GM18861 (cell line): ENCODE measurements at regions not wholly inside any gene's neighbourhood (a gene's known extent, or its start where the extent isn't known, plus 50 kb on each side); places are given as distances from the start of the nearest gene placed in this dataset.

Experiments used
- ATAC-seq: cut with Tn5 transposase; IDR thresholded peaks from one replicate; pipeline ENCODE4 v1.9.1; 2021; ENCODE audit not compliant: unreplicated experiment

DNA sequence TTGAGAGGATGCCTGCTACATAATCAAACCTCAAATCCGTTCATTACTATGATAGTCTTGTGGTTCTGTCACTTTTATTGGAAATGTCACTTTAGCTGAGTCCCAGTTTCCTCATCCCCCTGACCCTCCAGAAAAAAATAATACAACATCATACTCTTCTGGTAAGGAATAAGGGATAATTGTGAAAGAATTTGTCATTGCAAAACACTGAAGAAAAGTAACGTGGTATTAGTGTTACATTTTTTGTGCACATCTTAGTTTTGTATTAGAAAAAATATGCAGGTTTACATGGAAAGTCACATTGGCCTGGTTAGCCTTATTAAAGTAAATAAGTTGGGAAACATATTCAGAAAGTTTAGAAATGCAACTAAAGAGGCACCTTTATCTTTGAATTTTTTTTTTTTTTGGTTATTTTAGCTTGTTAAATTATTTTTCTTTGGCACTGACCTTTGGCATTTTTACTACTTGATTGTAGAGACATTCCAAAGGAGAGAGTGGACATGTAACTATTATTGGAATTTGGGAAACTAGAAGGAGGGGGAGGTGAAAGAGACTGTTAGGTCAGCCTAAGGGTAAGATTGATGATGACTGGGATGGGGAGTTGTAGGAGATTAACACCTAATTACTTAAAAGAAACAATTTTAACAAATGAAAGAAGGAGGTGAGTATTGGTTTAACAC, 462.2 kb upstream of the RARB start:
- ATAC-seq = no peak

- ATAC-seq = no peak
These were observed 460.0 kb upstream of the RARB start for GRCh38 chr3:24968036-24968435.

- no peak for ATAC-seq
These were observed 455.6 kb upstream of the RARB start for GRCh38 chr3:24972491-24972890.

GRCh38 chr3:24981309-24981708, 446.8 kb upstream of the RARB start:
- no peak for ATAC-seq

- ATAC-seq = no peak
These were observed 446.1 kb upstream of the RARB start for GRCh38 chr3:24981924-24982323.

GRCh38 chr3:24985668-24986067, 442.4 kb upstream of the RARB start:
- no peak for ATAC-seq

DNA sequence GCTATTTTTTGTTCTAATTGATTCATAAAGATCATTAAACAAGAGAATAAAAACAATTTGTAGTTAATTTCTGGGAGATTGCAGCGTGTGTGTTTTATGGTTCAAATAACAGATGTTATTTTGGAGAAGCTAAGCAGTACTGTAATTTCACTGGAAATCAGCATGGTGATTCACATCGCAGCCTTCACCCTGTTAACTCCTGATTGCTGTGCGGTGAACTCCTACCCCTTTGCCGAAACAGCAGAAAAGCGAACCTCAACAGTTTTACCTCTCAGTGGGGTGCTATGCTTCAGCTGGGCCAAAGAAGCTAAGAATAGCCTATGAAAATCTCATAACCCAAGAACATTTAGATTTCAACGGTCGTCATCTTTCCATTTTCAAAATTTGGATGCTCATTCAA, 441.5 kb upstream of the RARB start:
- ATAC-seq = no peak

DNA sequence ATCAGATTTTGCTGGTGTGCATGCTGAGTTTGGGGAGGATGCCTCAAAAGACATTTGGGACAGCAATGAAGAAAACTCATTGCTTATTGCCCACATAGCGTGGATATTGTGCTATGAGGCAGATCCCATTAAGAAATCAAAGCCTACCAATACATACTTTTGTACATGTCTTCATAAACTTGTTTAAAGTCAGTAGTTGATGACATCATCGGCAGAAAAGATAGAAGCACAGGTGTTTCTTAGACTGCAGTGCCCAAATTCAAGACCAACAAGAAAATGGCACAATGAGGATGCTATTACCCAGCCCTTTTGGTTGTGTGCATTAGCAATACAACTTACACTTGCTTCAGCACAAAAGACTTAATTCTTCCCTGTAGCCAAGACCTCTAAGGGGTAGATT, 428.7 kb upstream of the RARB start:
- no peak for ATAC-seq

DNA sequence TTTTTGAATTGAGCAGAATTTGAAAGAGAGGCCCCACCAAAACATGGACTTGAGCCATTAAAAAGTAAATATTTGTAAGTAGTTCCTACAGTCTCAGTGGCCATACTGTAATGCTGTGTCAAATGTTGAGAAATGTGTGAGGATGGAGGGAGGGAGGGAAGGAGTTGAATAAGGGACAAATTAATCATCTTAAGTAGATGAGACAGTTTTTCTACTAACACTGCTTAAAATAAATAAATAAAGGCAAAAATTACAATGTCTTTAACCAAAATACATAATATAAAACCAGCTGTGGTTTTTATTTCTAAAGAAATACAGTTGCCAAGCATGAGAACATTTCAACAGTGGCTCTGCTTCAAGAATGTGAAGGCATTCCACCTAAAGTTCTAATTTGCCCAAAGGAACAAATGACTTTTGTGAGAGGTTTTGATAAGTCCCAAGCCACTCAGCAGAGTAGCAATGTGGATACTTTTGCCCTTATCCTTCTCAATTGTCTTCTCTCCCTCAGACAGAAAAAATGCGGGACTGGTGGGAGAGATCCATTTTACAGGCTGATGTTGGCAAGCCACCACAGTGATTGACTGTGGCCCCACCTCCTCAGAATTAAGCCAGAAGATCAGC, 427.0 kb upstream of the RARB start:
- ATAC-seq = no peak

- ATAC-seq = no peak
These were observed 426.0 kb upstream of the RARB start for GRCh38 chr3:25002052-25002451.

DNA sequence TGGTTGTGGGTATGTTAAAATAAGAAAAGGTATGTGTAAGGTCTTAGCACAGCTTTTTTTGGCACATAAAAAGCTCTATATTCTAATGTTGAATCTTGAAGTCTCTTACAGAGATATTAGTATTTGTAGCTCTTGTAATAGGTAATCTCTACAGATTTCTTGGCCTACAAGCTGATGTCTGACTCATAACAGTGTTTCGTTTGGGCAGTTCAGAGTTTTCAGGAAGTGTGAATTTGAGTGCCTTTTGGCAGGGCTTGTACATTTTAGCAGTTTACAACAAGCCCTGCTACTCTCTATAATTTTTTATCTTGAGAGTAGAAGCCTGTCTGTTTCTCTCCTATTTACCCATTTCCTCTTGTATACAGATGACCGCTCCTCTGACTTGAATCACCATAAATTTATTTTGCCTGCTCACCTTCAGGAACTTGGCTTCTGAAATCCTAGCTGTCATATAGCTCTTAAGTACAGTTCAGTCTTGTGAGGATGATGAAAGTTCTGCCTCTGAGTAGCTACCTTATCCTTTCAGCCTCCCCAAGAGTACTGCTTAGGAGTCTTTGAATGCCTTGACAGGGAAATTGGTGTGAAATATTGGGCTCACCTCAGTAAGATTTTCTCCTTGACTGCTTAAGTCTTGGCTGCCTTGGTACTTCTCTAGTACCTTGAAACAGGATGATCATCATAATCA, 419.9 kb upstream of the RARB start:
- ATAC-seq = peak; percentile 100

DNA sequence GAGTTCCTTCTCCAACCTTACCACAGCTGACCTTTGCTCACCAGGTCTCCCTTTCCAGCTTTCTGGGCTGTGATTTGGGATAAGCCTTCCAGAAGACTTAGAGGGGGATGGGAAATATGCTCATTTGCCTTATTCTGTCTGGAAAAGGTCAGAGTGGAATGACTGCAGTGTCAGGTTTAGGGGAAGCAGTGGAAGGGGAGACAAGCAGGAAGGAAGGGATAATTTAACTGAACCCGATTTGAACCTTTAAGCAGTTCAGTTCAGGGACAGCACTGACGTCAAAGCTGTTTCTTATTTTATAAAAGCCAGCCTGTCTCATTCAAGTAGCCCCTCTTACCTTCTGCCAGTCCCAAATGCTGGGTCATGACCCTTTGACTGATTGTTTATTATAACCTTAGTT, 418.4 kb upstream of the RARB start:
- ATAC-seq = no peak

- ATAC-seq = no peak
These were observed 412.5 kb upstream of the RARB start for GRCh38 chr3:25015599-25015998.

DNA sequence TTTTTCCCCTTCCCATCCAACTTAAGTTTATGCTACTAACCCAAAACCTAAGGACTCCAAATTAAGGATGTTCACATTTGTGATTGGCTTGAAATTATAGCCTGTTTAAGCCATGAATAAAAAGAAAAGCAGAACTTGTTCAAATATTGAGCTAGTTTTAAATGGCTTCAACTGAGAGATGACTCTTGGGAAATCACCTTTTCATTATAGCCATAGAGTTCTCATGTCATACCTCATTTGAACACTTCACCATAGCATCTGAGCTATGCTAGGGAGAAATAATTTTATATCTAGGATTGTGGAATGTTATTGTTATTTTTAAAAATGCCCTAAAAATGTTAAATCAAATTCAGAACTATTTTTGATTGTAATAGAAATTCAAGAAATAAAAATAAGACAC, 409.2 kb upstream of the RARB start:
- no peak for ATAC-seq

DNA sequence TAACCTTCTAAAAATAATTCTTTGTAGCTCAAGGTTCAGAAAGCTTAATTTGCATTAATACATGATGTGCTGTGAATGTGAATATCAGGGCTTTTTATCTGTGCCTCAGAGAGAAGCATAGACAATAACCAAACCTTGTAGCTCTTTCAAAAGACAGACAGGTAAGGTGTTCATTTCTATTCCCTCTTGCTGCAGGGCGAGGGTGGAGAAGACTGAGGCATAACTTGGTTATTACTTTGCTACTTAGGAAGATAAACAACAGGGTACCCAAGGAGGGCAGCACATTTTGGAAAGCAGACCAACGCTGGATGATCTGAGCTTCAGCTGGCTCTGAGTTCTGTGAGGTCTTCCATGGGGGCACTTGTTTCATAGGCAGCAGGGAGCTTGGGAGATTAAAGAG, 408.6 kb upstream of the RARB start:
- no peak for ATAC-seq

- ATAC-seq = no peak
These were observed 406.2 kb upstream of the RARB start for GRCh38 chr3:25021816-25022215.

DNA sequence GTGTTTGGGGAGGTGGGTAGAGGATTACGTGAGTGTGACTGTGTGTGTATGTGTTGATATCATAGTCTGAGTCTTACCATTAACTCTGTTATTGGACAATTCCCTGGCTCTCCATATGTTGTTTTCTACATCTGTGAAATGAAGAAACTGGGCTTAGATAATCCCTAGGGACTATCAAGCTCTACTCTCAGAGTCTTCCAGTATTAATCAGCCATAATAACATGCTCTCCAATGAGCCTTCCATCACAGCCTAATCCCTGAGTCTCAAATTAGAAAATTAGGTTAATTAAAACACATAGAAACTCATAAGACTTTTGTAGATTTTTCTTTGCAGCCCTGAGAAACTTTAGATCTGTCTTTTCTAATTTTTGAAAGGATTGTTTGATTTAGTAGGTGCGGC, 404.2 kb upstream of the RARB start:
- no peak for ATAC-seq

- no peak for ATAC-seq
These were observed 402.8 kb upstream of the RARB start for GRCh38 chr3:25025236-25025635.

GRCh38 chr3:25027650-25028049, 400.4 kb upstream of the RARB start:
- ATAC-seq = no peak

DNA sequence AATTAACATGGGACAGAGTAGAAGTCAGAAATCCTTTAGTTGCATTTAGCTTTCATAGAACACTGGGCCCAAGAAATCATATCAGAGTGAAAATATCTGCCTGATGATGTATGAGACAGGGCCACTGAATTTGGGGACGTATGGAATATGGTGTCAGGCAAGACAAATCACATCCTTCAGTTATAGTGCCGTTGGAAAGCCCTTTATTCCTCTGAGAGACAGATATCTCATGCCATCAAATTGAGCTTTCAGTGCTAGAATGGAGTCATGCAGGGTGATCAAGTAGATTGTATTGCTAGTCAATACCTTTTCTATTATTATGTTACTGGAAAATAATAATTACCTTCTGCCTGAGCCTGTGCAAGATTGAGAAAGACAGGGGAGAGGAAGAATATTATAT, 398.2 kb upstream of the RARB start:
- no peak for ATAC-seq

- no peak for ATAC-seq
These were observed 395.7 kb upstream of the RARB start for GRCh38 chr3:25032344-25032743.

- ATAC-seq = peak; percentile 91
These were observed 394.5 kb upstream of the RARB start for GRCh38 chr3:25033407-25034029.
